A549 (cell line): ENCODE measurements at regions not wholly inside any gene's neighbourhood (a gene's known extent, or its start where the extent isn't known, plus 50 kb on each side); places are given as distances from the start of the nearest gene placed in this dataset.

Experiments used
- ATAC-seq, 2 experiments: fragments of 200-7000 bp in 1 of 2; fragments of >200 bp in 1 of 2; cut with Nextera tagmentation in 1 of 2; cut with Tn5 transposase in 1 of 2; 3 replicates each; pipeline versions ENCODE4 v1.8.0 to v1.9.1; 2018 to 2020; ENCODE audit warnings: mild to moderate bottlenecking in 1 of 2, moderate library complexity in 1 of 2
- CTCF ChIA-PET: fragments of 300-600 bp; sonication (Branson Sonifier 250); formaldehyde crosslinking; extraction: SDS; loops from one replicate; lab custom pipeline; 2021; ENCODE audit warnings: antibody characterized with exemption, inconsistent platforms; lab: Yijun Ruan, JAX
- POLR2A ChIA-PET: fragments of 350-600 bp; formaldehyde crosslinking; extraction: SDS; loops from one replicate; lab custom pipeline; 2021; ENCODE audit warnings: antibody characterized with exemption, inconsistent platforms; lab: Yijun Ruan, JAX
- DNase-seq, 2 experiments: peaks; one replicate each; pipeline versions ENCODE4 v3.0.0 to v3.0.0-alpha.2; 2011 to 2016; ENCODE audit warnings: low read depth in 1 of 2, low spot score in 1 of 2
- FAIRE-seq: peaks from 2 replicates; lab custom pipeline; 2011; peaks lifted over from hg19 to GRCh38; lab: Jason Lieb, UNC
- H3K27ac ChIP-seq, 2 experiments: fragments of >200 bp; sonication (Bioruptor Twin); formaldehyde crosslinking; 3 replicates each; pipeline ENCODE4 v1.5.1; 2016 to 2017
- H3K4me1 ChIP-seq: fragments of >200 bp; sonication (Bioruptor Twin); formaldehyde crosslinking; 3 replicates; pipeline ENCODE4 v1.6.1; 2016
- H3K4me2 ChIP-seq: fragments of >200 bp; sonication (Bioruptor Twin); formaldehyde crosslinking; 3 replicates; pipeline ENCODE4 v1.6.1; 2016
- H3K4me3 ChIP-seq: fragments of >200 bp; sonication (Bioruptor Twin); formaldehyde crosslinking; 3 replicates; pipeline ENCODE4 v1.5.1; 2016
- H3K9me3 ChIP-seq: fragments of >200 bp; sonication (Bioruptor Twin); formaldehyde crosslinking; 3 replicates; pipeline ENCODE4 v1.6.1; 2016
- CBX2 ChIP-seq: fragments of 200-600 bp; sonication (generic); IDR thresholded peaks from 2 replicates; pipeline ENCODE4 v1.6.1; 2016; ENCODE audit warnings: low read depth, mild to moderate bottlenecking, borderline replicate concordance
- CBX8 ChIP-seq: fragments of 200-600 bp; sonication (generic); IDR thresholded peaks from 2 replicates; pipeline ENCODE4 v1.6.1; 2016
- CHD2 ChIP-seq: fragments of 150-350 bp; IDR thresholded peaks from 2 replicates; pipeline ENCODE4 v1.6.1; 2014; ENCODE audit warnings: low read length; ENCODE audit not compliant: partially characterized antibody
- CHD4 ChIP-seq: fragments of 200-600 bp; sonication (generic); IDR thresholded peaks from 2 replicates; pipeline ENCODE4 v1.6.1; 2016; ENCODE audit warnings: antibody characterized with exemption, mild to moderate bottlenecking, borderline replicate concordance
- EHF ChIP-seq: fragments of 250-450 bp; sonication (Bioruptor Pico); IDR thresholded peaks from 2 replicates; pipeline ENCODE4 v1.5.0; 2020; ENCODE audit warnings: mild to moderate bottlenecking
- EHMT2 ChIP-seq: fragments of 200-600 bp; sonication (generic); IDR thresholded peaks from 2 replicates; pipeline ENCODE4 v1.6.1; 2016; ENCODE audit warnings: antibody characterized with exemption, low read depth, mild to moderate bottlenecking, moderate library complexity
- ESRRA ChIP-seq: fragments of 150-350 bp; IDR thresholded peaks from 2 replicates; pipeline ENCODE4 v1.6.1; 2014; ENCODE audit warnings: mild to moderate bottlenecking, low read length, borderline replicate concordance
- FOSB ChIP-seq: fragments of 250-450 bp; sonication (Bioruptor Pico); IDR thresholded peaks from 2 replicates; pipeline ENCODE4 v1.5.0; 2020; ENCODE audit warnings: mild to moderate bottlenecking, moderate library complexity
- HES2 ChIP-seq: fragments of >200 bp; sonication (Bioruptor Twin); formaldehyde crosslinking; IDR thresholded peaks from 2 replicates; pipeline ENCODE4 v1.6.1; 2016
- HOXB5 ChIP-seq: fragments of 250-450 bp; sonication (Bioruptor Pico); IDR thresholded peaks from 2 replicates; pipeline ENCODE4 v1.5.0; 2020; ENCODE audit warnings: mild to moderate bottlenecking, moderate library complexity
- KDM1A ChIP-seq: fragments of 200-600 bp; sonication (generic); IDR thresholded peaks from 2 replicates; pipeline ENCODE4 v1.6.1; 2016; ENCODE audit warnings: low read depth, mild to moderate bottlenecking
- KDM5A ChIP-seq: fragments of 200-600 bp; sonication (generic); IDR thresholded peaks from 2 replicates; pipeline ENCODE4 v1.6.1; 2016; ENCODE audit warnings: antibody characterized with exemption, mild to moderate bottlenecking
- MAZ ChIP-seq: fragments of 150-350 bp; IDR thresholded peaks from 2 replicates; pipeline ENCODE4 v1.6.1; 2014; ENCODE audit warnings: antibody characterized with exemption, low read depth, low read length, borderline replicate concordance
- NFE2L2 ChIP-seq: fragments of 150-350 bp; conservative IDR thresholded peaks from 2 replicates; pipeline ENCODE4 v1.6.1; 2014; ENCODE audit warnings: low read length
- NPAS2 ChIP-seq: fragments of 250-450 bp; sonication (Bioruptor Pico); IDR thresholded peaks from 2 replicates; pipeline ENCODE4 v1.8.0; 2022; ENCODE audit warnings: mild to moderate bottlenecking, moderate library complexity, borderline replicate concordance
- PHF8 ChIP-seq: fragments of 200-600 bp; sonication (generic); IDR thresholded peaks from 2 replicates; pipeline ENCODE4 v1.6.1; 2016; ENCODE audit warnings: low read depth, mild to moderate bottlenecking, antibody characterized with exemption, moderate library complexity, borderline replicate concordance
- RAD21 ChIP-seq, 2 experiments: fragments of >200 bp in 1 of 2; sonication (Bioruptor Twin) in 1 of 2; formaldehyde crosslinking in 1 of 2; IDR thresholded peaks in 1 of 2; conservative IDR thresholded peaks in 1 of 2; 2 replicates in 1 of 2; 3 replicates in 1 of 2; pipeline ENCODE4 v1.6.1; 2012 to 2018; ENCODE audit warnings: inconsistent platforms in 1 of 2
- RARB ChIP-seq: fragments of 250-450 bp; sonication (Bioruptor Pico); IDR thresholded peaks from 2 replicates; pipeline ENCODE4 v1.8.0; 2021; ENCODE audit warnings: mild to moderate bottlenecking, moderate library complexity
- RCOR1 ChIP-seq: fragments of 150-350 bp; IDR thresholded peaks from 2 replicates; pipeline ENCODE4 v1.6.1; 2014; ENCODE audit warnings: antibody characterized with exemption, low read length, low read depth
- RFX5 ChIP-seq: fragments of 450-650 bp; IDR thresholded peaks from 2 replicates; pipeline ENCODE4 v1.7.1; 2014; ENCODE audit warnings: antibody characterized with exemption, mild to moderate bottlenecking, moderate library complexity
- RNF2 ChIP-seq: fragments of 200-600 bp; sonication (generic); IDR thresholded peaks from 2 replicates; pipeline ENCODE4 v1.6.1; 2016; ENCODE audit warnings: low read depth, mild to moderate bottlenecking, antibody characterized with exemption, moderate library complexity, borderline replicate concordance
- SMC3 ChIP-seq: fragments of >200 bp; sonication (Bioruptor Twin); formaldehyde crosslinking; IDR thresholded peaks from 3 replicates; pipeline ENCODE4 v1.6.1; 2018; ENCODE audit warnings: inconsistent platforms
- SREBF2 ChIP-seq: fragments of 450-650 bp; IDR thresholded peaks from 2 replicates; pipeline ENCODE4 v1.6.1; 2014; ENCODE audit warnings: mild to moderate bottlenecking, moderate library complexity
- TP53 ChIP-seq: fragments of 250-450 bp; sonication (Bioruptor Pico); IDR thresholded peaks from 2 replicates; pipeline ENCODE4 v1.5.0; 2021; ENCODE audit warnings: mild to moderate bottlenecking, moderate library complexity
- ZNF302 ChIP-seq: fragments of 250-450 bp; sonication (Bioruptor Pico); IDR thresholded peaks from 2 replicates; pipeline ENCODE4 v1.9.0; 2021; ENCODE audit warnings: inconsistent platforms, mild to moderate bottlenecking, moderate library complexity
- WGBS: methylation state at CpG from one replicate; pipeline ENCODE4 v1.1.6; 2017; ENCODE audit errors: missing lambda C conversion rate; 5-methylcytosine and 5-hydroxymethylcytosine counted together
- TF ChIP-seq, protein P1 (sequence below): IDR thresholded peaks from 2 replicates; pipeline ENCODE4 v1.6.1; 2012
- TF ChIP-seq, protein P2 (sequence below): fragments of >200 bp; sonication (Bioruptor Twin); formaldehyde crosslinking; IDR thresholded peaks from 3 replicates; pipeline ENCODE4 v1.6.1; 2016
- TF ChIP-seq, protein P3 (sequence below): IDR thresholded peaks from 2 replicates; pipeline ENCODE4 v1.6.1; 2012; ENCODE audit warnings: low read depth, borderline replicate concordance

GRCh38 chr5:110894805-110895204, 156.0 kb downstream of the SLC25A46 start:
- CTCF ChIA-PET, result no interaction called here
- 42% methylated on average over 8 of the region's 8 CpGs for WGBS
- no peak overlapping the region for H3K4me3 ChIP-seq

DNA sequence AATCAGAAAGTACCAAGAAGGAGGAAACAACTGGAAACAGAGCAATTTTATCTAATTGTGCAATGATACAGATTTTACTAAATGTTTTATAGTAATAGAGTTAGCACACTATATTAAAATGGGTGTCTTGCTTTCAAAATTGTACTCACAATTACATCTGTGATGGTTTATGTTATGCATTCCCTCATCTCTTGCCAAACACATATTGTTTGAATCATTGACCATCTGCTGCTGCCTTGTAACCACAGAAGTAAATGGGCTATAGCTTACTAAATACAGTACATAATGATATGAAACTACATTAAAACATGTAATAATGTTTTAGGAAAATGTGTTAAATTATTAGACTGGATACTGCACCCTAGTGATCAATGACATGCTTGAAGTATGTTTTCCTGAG, 158.1 kb downstream of the SLC25A46 start:
- FAIRE-seq (no peak), DNase-seq (no peak), ATAC-seq (no peak)
- H3K27ac ChIP-seq, result no peak overlapping the region
- H3K9me3 ChIP-seq, result no peaks in the 10 kb centered on the region
- ChIA-PET CTCF (interaction anchor here (0.5 kb wide), 2 partner anchors 20 to 96 kb away, joined by 3 read pairs; no protein-coding TSS in a partner anchor), POLR2A (no interaction called here)
- H3K4me2 ChIP-seq, result no peak overlapping the region
- H3K4me1 ChIP-seq, result 0 out of 3 replicates have a peak, but pooled peaks cover 3% of the 10 kb centered on the region
- H3K4me3 ChIP-seq, result no peak overlapping the region
- TF ChIP-seq RFX5 (no peak), FOSB (CRISPR knock-in tag) (no peak), HOXB5 (CRISPR knock-in tag) (no peak), CHD2 (no peak), CHD4 (no peak), ESRRA (no peak), EHMT2 (no peak), EHF (CRISPR knock-in tag) (no peak), CBX8 (no peak), MAZ (no peak), HES2 (no peak), NFE2L2 (no peak), KDM1A (no peak), TP53 (no peak), RCOR1 (no peak), RNF2 (no peak), KDM5A (no peak)
- TF ChIP-seq, protein P1, sequence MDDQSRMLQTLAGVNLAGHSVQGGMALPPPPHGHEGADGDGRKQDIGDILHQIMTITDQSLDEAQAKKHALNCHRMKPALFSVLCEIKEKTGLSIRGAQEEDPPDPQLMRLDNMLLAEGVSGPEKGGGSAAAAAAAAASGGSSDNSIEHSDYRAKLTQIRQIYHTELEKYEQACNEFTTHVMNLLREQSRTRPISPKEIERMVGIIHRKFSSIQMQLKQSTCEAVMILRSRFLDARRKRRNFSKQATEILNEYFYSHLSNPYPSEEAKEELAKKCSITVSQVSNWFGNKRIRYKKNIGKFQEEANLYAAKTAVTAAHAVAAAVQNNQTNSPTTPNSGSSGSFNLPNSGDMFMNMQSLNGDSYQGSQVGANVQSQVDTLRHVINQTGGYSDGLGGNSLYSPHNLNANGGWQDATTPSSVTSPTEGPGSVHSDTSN, result no peak
- TF ChIP-seq, protein P2, sequence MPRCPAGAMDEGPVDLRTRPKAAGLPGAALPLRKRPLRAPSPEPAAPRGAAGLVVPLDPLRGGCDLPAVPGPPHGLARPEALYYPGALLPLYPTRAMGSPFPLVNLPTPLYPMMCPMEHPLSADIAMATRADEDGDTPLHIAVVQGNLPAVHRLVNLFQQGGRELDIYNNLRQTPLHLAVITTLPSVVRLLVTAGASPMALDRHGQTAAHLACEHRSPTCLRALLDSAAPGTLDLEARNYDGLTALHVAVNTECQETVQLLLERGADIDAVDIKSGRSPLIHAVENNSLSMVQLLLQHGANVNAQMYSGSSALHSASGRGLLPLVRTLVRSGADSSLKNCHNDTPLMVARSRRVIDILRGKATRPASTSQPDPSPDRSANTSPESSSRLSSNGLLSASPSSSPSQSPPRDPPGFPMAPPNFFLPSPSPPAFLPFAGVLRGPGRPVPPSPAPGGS, result no peak
- TF ChIP-seq, all 56 proteins: peak for 0

More at GRCh38 chr5:110894805-110895204, 156.0 kb downstream of the SLC25A46 start:
- Histone ChIP-seq H3K4me2 (no peak overlapping the region), H3K27ac (no peak overlapping the region), H3K9me3 (no peaks in the 10 kb centered on the region), H3K4me1 (no peaks in the 10 kb centered on the region)
- ATAC-seq (no peak), DNase-seq (no peak), FAIRE-seq (no peak)
- POLR2A ChIA-PET, result no interaction called here
- no peak for TF ChIP-seq SREBF2
- no peak for TF ChIP-seq CBX8
- no peak for TF ChIP-seq CBX2
- TF ChIP-seq RARB (CRISPR knock-in tag), result no peak
- no peak for TF ChIP-seq HES2
- no peak for TF ChIP-seq ESRRA
- TF ChIP-seq EHMT2, result no peak
- TF ChIP-seq SMC3, result no peak
- no peak for TF ChIP-seq RAD21 (conservative IDR thresholded peaks at IDR 0.05 in 1 of 2, IDR thresholded peaks at IDR 0.05 in 1 of 2)
- no peak for TF ChIP-seq HOXB5 (CRISPR knock-in tag)
- TF ChIP-seq PHF8, result no peak
- no peak for TF ChIP-seq ZNF302 (CRISPR knock-in tag)
- TF ChIP-seq, protein P3, sequence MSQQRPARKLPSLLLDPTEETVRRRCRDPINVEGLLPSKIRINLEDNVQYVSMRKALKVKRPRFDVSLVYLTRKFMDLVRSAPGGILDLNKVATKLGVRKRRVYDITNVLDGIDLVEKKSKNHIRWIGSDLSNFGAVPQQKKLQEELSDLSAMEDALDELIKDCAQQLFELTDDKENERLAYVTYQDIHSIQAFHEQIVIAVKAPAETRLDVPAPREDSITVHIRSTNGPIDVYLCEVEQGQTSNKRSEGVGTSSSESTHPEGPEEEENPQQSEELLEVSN, result no peak
- no peak for TF ChIP-seq NPAS2
- TF ChIP-seq, all 56 proteins: peak for 0
